NK-92 (cell line): ENCODE measurements at regions not wholly inside any gene's neighbourhood (a gene's known extent, or its start where the extent isn't known, plus 50 kb on each side); places are given as distances from the start of the nearest gene placed in this dataset.
"Not testable (repeated sequence)": the region's sequence is repeated elsewhere in the genome, so short reads cannot be mapped to it uniquely, and the experiment has no call there.

Source experiments
- DNase-seq: peaks from one replicate; lab custom pipeline; 2025; ENCODE audit not compliant: unreplicated experiment; lab: John Stamatoyannopoulos, UW

DNA sequence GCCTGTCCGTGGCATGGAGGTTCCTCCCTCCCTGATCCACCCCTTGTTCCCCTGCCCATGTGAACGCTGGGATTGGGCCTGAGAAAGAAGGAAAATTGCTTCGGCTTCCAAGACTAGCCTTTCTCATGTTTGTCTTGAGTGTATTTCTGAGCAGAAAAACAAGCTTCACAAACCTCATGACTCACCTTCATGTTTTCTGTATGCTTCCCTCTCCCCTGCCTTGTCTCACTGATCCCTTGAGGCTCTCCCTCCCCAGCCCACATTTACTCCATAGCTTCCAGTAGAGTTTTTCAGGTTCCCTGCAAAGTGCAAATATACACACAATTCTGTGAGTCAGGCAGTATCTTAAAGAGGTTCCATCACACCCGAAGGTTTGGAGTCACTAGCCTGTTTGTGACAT is 572.4 kb downstream of the UQCRFS1 start:
- DNase-seq: no peak

DNA sequence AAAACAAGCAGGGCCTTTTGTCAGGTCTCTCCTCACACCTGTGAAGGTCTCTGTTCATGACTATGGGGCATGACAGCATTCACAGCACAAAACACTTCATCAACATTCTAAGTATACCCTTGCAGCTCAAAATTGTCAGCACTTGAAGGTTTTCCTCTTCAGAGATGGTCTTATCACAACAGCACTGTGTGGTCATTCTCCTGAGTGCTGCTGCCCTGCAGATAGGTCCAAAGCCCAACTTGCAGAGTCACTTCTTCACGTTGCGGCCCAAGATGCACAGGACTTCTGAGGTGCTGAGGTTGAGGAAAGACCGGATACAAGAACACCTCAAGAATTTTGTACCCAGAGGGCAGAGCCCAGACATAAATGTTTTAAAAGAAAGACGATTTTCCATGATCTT is 574.5 kb downstream of the UQCRFS1 start:
- DNase-seq: no peak

DNA sequence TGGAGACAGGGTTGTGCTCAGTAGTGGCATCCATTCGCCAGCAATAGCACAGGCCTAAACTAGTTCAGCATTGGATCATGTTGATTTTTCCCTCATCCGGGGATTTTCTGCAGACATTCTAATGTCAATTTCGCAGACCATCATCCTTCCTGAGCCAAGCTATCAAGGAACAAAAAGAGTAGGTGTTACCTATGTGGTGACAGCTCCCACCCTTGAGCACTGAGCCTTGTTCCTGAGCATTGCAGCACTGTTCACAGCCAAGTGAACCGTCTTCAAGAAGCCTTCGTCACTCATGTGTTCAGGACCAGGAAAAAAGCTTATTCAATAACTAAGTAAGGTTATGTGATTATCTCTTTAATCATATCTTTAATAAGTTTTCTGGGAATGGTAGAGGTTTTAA is 576.2 kb downstream of the UQCRFS1 start:
- DNase-seq: no peak

DNA sequence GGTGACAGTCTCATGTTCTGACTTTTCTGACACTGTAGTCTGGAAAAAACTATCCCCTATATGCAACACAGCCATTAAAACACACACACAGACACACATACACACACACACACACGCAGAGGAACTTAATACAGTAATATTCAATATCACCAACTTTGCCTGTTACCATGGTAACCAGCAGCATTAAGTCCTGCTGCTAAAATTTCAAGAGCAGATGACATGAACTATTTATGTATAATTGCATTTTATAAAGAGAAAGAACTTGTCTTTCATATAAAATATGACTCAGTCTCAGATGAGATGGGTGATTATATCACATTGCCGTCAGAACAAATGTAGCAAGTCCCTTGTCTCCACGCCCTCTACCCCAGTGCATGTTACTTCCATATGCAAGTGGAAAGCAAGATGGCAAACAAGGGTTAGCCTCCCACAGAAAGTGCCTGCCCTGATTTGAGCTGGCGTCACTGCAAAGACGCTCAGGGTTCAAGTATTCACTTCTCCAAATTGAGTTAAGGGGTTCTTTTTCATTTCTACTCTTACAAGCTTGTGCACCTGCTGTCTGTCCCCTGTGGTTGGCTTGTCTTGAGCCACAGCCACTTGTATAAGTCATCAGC is 576.8 kb downstream of the UQCRFS1 start:
- DNase-seq: no peak

DNA sequence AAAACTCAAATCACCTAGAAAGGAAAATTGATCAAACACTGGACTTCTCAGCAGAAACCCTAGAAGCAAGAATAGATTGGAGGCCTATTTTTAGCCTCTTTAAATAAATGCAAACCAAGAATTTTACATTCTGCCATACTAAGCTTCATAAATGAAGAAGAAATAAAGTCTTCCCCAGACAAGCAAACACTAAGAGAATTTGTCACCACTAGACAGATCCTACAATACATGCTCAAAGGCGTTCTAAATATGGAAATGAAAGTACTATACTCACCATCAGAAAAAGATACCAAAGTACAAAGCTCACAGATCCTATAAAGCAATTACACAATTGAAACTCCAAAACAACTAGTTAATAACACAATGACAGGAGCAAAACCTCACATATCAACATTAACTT is 578.1 kb downstream of the UQCRFS1 start:
- no peak for DNase-seq

DNA sequence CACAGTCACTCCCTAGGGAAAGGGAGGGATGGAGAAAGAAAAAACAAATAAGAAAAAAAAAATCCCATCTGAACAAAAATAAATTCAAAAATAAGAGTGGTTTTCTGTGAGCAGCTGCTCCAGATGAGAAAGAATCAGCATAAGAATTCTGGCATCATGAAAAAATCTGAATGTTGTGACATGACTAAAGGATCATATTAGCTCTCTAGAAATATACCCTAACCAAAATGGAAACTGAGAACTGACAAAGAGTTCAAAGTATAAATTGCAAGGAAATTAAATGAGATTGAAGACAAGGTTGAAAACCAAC is 579.0 kb downstream of the UQCRFS1 start:
- no peak for DNase-seq

DNA sequence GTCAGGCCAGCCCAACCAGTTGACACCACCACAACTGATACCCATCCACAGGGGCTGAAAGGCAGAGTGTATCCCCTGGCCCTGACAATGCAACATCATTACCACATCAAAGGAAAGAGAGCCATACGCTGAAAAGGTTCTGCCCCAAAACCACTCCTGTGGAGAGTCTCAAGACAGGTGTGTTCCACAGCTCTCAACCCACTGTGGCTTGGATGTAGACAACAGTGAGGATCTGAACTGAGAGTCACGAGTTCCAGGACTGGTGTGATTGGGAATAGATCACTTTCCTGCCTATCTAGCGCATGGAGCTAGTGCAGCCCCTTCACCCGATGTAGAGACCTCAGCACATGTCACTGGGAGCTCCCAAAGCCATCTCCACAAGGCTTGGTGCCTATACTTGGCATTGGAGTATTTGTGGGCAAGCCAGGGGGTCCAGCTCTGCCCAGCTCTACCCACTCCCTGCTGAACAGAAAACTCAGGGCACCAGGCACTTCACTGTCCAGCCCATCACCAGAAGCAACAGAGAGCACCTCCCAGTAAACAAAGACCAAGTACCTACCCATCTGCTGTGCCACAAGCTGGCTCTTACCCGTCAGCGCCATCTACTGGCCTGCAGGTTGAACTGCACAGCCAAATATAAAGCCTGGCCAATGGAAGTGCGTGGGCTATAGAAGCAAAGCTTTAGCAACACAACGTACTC is 579.5 kb downstream of the UQCRFS1 start:
- no peak for DNase-seq

DNA sequence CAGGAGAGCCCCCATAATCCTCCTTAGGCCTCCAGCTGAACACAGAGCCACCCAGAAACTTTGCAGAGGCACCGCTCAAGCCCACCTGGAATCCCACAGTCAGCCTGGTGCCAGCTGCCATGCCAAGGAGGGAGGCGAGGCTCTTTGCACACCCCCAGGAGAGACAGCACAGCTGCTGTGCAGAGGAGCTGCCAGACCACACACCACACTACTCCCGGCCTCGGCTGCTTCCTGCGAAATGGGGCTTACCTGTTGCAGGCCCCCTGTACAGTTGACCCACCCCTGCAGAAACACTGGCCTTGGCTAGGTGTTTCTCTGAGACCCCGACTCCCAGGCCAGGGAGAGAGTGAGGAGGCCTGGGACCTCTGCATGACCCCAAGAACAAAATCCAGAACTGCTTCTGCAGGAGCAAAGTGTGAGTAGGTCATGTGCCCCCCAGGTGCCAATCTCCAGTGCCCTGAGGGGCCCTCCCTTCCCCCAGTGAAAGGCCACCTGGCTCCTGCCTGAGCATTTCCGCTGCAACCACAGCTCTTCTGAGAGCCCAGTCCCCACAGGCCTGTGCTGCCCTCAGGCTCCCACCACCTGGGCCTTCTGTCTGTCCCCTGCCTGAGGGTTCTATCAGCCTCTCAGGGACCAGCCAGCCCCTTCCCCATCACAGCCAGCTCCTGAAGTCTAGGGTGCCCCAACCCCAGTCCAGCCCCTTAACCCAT is 580.4 kb downstream of the UQCRFS1 start:
- DNase-seq: no peak

DNA sequence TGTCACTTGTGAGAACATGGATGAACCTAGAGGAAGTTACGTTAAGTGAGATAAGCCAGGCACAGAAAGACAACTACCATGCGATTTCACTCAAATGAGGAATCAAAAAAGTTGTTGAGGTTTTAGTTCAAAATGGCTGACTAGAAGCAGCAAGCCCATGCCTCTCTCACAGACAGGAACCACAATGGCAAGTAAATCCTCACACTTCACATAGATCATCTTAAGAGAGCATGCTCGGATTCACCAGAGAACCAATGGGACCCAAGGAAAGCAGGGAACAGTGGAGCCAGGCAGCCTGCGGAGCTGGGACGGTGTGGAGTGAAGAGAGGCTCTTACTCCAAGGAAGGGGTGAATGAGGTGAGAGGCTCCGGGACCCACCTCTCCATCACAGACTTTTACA is 581.0 kb downstream of the UQCRFS1 start:
- no peak for DNase-seq

DNA sequence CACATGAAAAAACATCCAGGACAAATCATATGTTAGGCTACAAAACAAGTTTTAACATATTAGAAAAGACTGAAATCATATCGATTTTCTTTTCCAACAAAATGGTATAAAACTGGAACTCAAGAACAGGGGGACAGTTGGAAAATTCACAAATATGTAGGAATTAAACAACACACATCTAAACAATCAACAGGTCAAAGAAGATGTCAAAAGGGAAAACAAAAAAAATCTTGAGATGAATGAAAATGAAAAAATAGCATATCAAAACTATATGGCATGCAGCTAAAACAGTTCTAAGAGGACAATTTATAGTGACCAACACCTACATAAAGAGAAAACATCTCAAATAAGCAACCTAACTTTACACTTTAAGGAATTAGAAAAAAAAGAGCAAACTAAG is 585.3 kb downstream of the UQCRFS1 start:
- DNase-seq: no peak

DNA sequence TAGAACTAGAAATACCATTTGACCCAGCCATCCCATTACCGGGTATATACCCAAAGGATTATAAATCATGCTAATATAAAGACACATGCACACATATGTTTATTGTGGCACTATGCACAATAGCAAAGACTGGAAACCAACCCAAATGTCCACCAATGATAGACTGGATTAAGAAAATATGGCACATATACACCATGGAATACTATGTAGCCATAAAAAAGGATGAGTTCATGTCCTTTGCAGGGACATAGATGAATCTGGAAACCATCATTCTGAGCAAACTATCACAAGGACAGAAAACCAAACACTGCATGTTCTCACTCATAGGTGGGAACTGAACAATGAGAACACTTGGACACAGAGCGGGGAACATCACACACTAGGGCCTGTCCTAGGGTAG is 586.5 kb downstream of the UQCRFS1 start:
- DNase-seq: not testable (repeated sequence)

DNA sequence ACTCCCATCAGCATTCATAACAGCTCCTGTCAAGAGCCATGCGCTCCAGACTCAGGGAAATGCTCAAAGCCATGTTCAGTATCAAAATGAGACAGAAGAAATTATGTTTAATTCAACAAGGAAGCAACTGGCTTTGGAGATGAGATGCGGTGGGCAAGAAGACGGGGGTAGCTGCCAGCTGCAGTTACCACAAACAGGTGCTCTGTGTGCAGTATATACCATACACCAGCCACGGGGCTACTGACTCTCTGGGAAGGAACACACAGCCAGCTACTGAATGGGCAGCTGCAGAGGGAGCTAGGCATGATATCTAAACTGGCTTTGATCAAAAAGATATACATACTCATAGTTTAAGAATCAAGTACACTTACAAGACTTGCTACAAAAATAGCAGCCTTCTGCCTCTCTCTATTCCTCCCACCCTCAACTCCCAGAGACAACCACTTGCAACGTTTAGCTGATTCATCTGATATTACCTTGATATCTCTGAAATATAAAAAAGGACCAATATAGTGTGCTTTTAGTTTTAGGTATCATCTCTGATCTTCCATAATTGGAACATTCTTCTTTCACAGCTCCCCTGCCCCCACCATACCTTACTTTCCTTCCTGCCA is 593.0 kb downstream of the UQCRFS1 start:
- DNase-seq: no peak

DNA sequence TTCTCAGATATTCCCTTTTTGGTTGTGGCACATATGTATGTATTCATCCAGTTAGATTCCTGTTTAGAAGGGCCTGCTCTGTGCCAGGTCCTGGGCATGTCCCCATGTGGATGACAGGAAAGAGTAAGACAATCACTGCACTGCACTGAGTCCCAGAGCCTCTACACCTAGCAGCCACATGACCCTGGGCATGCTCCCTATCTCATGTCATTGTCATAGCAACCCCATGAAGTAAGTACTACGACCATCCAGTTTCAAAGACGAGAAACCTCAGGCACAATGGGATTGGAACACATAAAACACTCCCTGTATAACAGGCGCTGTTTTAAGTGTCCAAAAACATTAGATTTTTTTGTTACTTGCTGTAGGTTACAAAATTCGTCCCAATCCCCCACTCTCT is 594.4 kb downstream of the UQCRFS1 start:
- no peak for DNase-seq

DNA sequence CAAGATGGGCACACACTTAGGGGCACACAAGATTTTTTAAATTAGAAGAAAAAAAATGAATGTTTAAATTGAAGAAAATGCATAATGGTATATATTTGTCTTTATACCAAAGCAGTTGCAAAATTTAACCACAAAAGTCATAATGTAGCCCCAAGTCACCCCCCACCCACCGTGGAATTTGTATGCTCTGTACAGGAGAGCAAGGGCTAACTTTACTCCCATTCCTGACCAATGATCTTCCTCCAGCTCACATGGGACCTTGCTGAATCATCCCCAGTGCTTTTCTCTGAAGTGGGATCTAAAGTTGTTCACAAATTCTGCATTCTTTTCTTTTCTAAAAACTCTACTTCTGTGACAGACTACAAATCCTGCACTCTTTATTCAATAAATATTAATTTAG is 597.0 kb downstream of the UQCRFS1 start:
- DNase-seq: no peak

DNA sequence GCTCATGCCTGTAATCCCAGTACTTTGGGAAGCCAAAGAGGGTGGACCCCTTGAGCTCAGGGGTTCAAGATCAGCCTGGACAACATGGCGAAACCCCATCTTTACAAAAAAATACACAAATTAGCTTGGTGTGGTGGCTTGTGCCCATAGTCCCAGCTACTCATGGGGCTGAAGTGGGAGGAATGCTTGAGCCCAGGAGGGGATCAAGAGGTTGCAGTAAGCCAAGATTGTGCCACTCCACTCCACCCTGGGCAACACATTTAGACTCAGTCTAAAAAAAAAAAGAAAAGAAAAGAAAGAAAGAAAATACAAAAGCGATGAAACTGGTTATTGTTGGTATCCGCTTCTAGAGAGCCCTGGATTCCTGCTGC is 597.4 kb downstream of the UQCRFS1 start:
- no peak for DNase-seq

DNA sequence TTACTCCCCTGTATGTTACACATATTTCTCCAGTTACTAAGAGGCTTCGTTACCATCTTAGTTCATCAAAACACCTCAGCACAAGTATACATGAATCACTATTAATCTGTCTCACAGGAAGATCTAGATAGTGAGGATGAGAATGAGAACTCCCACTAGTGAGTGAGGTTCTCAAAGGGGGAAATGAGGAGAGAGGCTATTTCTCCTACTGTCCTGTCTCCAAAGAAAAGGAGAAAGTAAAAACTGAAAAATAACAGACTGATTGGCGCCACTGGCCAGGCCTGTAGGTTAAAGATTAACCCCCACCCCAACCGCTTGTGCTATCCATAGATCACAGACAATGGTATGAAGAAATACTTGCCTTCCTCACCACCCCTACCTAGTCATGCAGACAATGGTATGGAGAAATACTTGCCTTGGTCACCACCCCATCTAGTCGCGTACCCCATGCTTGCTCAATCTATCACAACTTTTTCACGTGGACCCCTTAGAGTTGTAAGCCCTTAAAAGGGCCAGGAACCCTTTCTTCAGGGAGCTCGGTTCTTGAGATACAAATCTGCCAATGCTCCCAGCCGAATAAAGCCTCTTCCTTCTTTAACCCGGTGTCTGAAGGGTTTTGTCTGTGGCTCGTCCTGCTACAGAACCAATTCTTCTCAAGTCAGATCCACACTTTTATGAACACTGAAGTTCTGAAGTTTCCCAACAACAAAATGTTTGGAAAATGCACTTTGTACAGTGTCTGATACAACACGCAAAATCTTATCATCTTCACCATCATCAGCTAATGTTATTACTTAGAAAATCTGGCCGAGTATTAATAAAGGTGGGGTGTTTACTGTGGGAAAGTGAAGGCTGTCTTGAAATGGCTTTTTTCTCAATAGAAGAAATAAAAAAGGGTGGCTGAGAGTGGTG is 598.1 kb downstream of the UQCRFS1 start:
- no peak for DNase-seq

DNA sequence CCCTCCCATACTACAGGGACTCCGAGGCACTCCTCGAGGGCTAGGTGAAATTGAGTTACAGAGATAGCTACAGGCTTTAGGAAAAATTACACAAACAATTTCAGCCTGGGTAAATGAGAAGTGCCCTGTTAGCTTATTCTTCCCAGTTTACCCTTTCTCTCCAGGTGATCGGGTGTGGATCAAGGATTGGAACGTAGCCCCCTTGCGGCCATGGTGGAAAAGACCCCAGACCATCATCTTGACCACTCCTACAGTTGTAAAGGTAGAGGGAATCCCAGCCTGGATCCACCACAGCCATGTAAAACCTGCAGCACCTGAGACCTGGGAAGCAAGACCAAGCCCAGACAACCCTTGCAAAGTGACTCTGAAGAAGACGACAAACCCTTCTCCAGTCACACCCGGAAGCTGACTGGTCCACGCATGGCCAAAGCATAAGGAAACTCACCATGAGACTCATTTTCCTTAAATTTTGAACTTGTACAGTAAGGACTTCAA is 600.6 kb downstream of the UQCRFS1 start:
- DNase-seq: no peak

DNA sequence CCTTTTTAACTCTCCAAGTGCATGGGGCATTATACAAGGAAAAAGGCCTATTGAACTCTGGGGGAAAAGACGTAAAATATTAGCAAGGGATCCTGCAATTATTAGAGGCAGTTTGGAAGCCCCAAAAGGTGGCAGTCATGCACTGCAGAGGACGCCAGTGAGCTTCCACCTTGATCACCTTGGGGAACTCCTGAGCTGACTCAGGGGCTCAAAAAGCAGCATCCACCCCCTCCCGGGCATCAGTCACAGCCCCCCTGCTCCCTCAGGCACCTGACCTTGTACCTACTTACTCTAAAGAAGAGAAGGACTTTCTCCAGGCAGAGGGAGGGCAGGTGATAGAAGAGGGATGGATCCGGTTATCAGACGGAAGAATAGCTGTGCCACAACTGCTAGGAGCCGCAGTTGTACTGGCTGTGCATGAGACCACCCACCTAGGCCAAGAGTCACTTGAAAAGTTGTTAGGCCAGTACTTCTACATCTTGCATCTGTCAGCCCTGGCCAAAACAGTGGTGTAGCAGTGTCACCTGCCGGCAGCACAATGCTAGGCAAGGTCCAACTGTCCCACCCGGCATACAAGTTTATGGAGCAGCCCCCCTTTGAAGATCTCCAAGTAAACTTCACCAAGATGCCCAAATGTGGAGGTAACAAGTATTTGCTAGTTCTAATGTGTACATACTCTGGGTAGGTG is 601.6 kb downstream of the UQCRFS1 start:
- not testable (repeated sequence) for DNase-seq

DNA sequence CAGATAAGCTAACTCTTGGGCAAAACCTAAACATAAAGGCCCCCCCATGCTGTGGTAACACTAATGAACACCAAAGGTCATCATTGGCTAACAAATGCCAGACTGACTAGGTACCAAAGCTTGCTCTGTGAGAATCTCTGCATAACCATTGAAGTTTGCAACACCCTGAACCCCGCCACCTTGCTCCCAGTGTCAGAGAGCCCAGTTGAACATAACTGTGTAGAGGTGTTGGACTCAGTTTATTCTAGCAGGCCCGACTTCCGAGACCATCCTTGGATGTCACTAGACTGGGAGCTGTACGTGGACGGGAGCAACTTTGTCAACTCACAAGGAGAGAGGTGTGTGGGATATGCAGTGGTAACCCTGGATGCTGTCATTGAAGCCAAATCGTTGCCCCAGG is 602.2 kb downstream of the UQCRFS1 start:
- no peak for DNase-seq

DNA sequence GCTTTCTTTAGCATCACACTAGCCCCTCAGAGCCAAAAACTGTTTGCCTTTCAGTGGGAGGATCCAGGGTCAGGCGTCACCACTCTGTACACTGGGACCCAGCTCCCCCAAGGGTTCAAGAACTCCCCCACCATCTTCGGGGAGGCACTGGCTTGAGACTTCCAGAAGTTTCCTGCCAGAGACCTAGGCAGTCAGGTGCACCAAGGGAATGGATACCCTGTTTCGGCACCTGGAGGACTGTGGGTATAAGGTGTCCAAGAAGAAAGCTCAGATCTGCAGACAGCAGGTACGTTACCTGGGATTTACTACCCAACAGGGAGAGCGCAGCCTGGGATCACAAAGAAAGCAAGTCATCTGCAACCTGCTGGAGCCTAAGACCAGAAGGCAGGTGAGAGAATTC is 603.0 kb downstream of the UQCRFS1 start:
- no peak for DNase-seq
